ENCODE measurements at regions not wholly inside any gene's neighbourhood (a gene's known extent, or its start where the extent isn't known, plus 50 kb on each side); places are given as distances from the start of the nearest gene placed in this dataset.

GRCh38 chr14:40936861-40937260 is 669.8 kb upstream of the LRFN5 start:
- TF ChIP-seq POLR2A (IDR thresholded peaks at IDR 0.05), result no peak
- TF ChIP-seq CTCF (IDR thresholded peaks at IDR 0.05), result no peak
